Cardiac fibroblast (primary cell): ENCODE measurements at regions not wholly inside any gene's neighbourhood (a gene's known extent, or its start where the extent isn't known, plus 50 kb on each side); places are given as distances from the start of the nearest gene placed in this dataset.

Experiments used
- DNase-seq, 2 donors: peaks; one replicate each; pipeline versions ENCODE4 v3.0.0 to v3.0.0-alpha.2; 2010; ENCODE audit warnings: low read depth in 2 of 2
- H3K4me3 ChIP-seq, 2 donors: replicated peaks in 1 of 2; 1 replicate in 1 of 2; 2 replicates in 1 of 2; pipeline ENCODE4 v1.5.1; 2011; ENCODE audit warnings: low read depth in 2 of 2, low read length in 2 of 2, mild to moderate bottlenecking in 2 of 2, moderate library complexity in 1 of 2
- CTCF ChIP-seq: IDR thresholded peaks from one replicate; pipeline ENCODE4 v1.5.1; 2011; ENCODE audit warnings: low read depth, mild to moderate bottlenecking, low read length, inconsistent platforms

GRCh38 chr14:35971965-35972630, 146.0 kb downstream of the BRMS1L start:
- H3K4me3 ChIP-seq = no peak overlapping the region
- no peak for DNase-seq
- TF ChIP-seq CTCF = no peak

GRCh38 chr14:35969310-35969709, 143.2 kb downstream of the BRMS1L start:
- H3K4me3 ChIP-seq = no peak overlapping the region

DNA sequence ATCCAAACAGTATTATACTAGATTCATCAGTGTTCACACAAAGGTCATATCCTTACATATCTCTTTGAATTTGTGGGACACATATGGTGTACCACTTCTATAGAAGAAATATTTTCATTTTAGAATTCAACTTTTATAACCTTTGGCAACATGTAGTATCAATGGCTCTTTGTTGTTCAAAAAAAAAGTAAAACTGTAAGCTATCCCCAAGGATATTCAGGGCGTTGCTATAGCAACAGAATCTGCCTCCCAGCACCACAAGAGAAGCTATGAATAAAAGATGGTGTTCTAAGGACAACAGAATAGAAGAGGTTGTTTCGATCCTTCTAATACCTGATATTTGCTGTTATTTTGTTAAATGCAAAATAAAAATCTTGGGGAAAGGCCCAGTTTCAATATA, 139.3 kb downstream of the BRMS1L start:
- TF ChIP-seq CTCF = no peak
- H3K4me3 ChIP-seq = no peak overlapping the region
- DNase-seq = no peak

More at GRCh38 chr14:35969310-35969709, 143.2 kb downstream of the BRMS1L start:
- DNase-seq = no peak
- TF ChIP-seq CTCF = no peak

DNA sequence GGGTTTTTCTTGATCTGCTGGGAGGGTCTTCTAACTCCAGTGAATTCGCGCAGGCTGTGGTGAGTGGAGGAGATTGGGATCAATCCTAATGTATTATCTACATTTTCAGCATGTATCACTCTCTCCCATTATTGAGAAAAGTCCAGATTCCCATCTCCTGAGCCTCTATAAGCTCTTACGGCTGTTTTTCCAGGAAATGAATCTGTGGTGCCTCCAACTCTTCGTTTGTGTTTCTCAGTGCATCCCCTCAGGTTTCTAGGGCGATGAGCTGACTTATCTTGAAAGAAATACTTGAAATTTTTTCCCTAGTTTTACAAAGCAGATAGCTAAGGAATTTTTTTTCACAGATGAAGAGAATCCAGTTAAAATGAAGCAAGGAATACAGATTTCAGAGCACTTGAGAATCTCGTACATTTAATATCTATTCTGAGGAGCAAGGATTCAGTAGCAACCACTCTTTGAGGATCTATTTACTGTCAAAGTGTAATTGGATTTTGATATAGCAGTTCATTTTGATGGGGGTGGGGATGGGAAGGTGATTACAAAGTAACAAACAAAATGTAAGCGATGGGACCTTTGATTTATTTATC, 138.7 kb downstream of the BRMS1L start:
- TF ChIP-seq CTCF = no peak
- no peak overlapping the region for H3K4me3 ChIP-seq
- DNase-seq = no peak

DNA sequence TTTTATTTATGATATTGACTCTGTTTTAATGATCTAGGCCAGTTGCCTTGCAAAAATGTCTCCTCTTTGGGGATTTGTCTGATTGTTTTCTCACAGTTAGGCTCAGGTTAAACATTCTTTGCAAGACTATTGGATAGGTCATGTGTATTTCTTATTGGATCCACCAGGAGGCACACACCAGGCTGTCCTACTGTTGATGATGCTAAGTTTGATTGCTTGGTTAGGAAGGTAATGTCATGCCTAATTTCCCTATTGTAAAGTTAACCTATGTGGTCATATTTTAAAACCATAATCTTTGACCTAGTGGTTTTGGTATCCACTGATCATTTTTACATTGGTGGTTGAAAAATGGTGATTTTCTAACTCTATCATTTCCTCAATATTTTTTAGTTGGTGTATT, 137.1 kb downstream of the BRMS1L start:
- TF ChIP-seq CTCF = no peak
- H3K4me3 ChIP-seq = no peak overlapping the region
- peak in 1 of 2 donors; percentile 4 for DNase-seq

DNA sequence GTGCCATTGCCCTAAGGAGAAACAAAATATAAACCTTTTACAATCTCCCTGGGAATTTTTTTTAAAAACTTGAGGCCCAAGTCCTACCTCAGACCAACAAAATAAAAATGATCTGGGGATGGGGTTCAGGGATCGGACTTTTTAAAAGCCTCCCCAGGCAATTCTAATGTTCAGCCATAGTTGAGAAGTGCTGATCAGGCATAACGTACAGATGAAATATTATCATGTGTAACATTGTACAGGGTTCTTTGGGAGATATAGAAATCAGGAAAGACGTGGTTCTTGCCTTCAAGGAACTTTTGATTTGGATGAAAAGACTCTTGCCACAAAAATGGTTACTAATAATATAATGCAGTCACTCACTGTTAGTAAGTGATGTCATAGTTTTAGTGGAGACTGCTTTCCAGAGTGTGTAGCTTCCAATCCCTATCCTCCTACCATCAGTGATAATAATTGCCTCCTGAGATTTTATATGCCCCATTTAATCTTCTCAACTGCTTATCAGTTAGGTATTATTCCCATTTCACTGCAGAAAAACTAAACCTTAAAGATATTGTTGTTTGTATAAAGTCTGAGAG, 135.6 kb downstream of the BRMS1L start:
- no peak overlapping the region for H3K4me3 ChIP-seq
- no peak for TF ChIP-seq CTCF
- DNase-seq = no peak

DNA sequence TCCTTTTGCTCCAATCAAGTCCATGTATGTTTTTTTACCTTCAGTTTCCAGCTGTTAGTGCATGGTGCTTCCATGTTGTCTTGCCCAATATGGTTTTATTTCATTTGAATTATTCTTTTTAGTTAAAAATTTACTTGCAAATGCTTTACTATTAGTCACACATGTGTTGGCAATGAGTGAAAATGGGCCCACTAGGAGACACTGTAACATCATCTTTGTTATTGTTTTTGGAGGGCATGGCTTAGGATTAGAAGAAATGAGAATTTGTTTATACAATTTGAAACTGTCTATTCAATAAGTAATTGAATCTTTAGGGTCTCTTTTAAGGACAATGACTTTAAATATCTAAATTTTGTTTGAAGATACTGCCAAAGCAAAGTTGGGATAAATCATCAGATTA, 133.7 kb downstream of the BRMS1L start:
- peak in 1 of 2 donors; percentile 1 for DNase-seq
- H3K4me3 ChIP-seq = no peak overlapping the region
- TF ChIP-seq CTCF = no peak
